ENCODE measurements at regions not wholly inside any gene's neighbourhood (a gene's known extent, or its start where the extent isn't known, plus 50 kb on each side); places are given as distances from the start of the nearest gene placed in this dataset.
"Not testable (repeated sequence)": the region's sequence is repeated elsewhere in the genome, so short reads cannot be mapped to it uniquely, and the experiment has no call there.

GRCh38 chr2:87569689-87570397, 178.0 kb upstream of the PLGLB2 start:
- not testable (repeated sequence) for TF ChIP-seq CTCF, MYC (IDR thresholded peaks at IDR 0.05; ENCODE audit: low read depth, low read length)
